WERI-Rb-1 (cell line): ENCODE measurements at regions not wholly inside any gene's neighbourhood (a gene's known extent, or its start where the extent isn't known, plus 50 kb on each side); places are given as distances from the start of the nearest gene placed in this dataset.

Source experiments
- DNase-seq: peaks from one replicate; pipeline ENCODE4 v3.0.0-alpha.2; 2020
- H3K27ac ChIP-seq: fragments of 250-450 bp; sonication (Bioruptor Pico); 2 replicates; pipeline ENCODE4 v1.5.1; 2020; ENCODE audit warnings: mild to moderate bottlenecking, moderate library complexity
- H3K27me3 ChIP-seq: fragments of 250-450 bp; sonication (Bioruptor Pico); 2 replicates; pipeline ENCODE4 v1.5.1; 2021; ENCODE audit warnings: mild to moderate bottlenecking, low read depth, moderate library complexity; ENCODE audit not compliant: insufficient read depth, severe bottlenecking
- H3K36me3 ChIP-seq: fragments of 250-450 bp; sonication (Bioruptor Pico); 2 replicates; pipeline ENCODE4 v1.5.1; 2020; ENCODE audit warnings: mild to moderate bottlenecking, moderate library complexity
- H3K4me3 ChIP-seq: 2 replicates; pipeline ENCODE4 v1.5.1; 2011; ENCODE audit warnings: low read depth, mild to moderate bottlenecking, control low read depth, low read length
- H3K9me3 ChIP-seq: fragments of 250-450 bp; sonication (Bioruptor Pico); 2 replicates; pipeline ENCODE4 v1.5.1; 2021; ENCODE audit warnings: mild to moderate bottlenecking, moderate library complexity; ENCODE audit not compliant: severe bottlenecking
- TF ChIP-seq, protein P1 (sequence below): IDR thresholded peaks from 2 replicates; pipeline ENCODE4 v1.5.1; 2011; ENCODE audit warnings: low read depth, mild to moderate bottlenecking, control low read depth, inconsistent platforms, low read length

DNA sequence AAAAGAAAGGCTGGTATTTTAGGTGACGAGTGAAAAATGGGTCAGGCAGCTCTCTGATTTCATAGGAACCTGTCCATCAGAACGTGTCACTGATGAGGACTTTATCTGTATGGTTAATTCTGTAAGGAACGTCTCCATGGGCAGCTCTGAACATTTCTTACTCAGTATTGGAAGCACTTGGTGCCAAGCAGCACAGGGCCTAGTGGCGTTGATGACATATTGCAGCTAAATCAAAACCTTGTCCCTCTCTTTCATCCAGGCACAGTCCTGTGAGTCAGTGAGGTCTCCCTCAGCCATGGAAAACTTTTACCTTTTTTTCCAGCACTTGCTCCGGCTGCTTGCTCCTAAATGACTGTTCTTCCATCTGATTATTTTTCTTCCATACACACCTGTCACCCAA, 301.9 kb downstream of the DHX15 start:
- DNase-seq = no peak
- Histone ChIP-seq H3K36me3 (no peaks in the 10 kb centered on the region), H3K27ac (no peak overlapping the region), H3K27me3 (no peaks in the 10 kb centered on the region), H3K9me3 (no peaks in the 10 kb centered on the region), H3K4me3 (no peak overlapping the region)
- TF ChIP-seq, protein P1, sequence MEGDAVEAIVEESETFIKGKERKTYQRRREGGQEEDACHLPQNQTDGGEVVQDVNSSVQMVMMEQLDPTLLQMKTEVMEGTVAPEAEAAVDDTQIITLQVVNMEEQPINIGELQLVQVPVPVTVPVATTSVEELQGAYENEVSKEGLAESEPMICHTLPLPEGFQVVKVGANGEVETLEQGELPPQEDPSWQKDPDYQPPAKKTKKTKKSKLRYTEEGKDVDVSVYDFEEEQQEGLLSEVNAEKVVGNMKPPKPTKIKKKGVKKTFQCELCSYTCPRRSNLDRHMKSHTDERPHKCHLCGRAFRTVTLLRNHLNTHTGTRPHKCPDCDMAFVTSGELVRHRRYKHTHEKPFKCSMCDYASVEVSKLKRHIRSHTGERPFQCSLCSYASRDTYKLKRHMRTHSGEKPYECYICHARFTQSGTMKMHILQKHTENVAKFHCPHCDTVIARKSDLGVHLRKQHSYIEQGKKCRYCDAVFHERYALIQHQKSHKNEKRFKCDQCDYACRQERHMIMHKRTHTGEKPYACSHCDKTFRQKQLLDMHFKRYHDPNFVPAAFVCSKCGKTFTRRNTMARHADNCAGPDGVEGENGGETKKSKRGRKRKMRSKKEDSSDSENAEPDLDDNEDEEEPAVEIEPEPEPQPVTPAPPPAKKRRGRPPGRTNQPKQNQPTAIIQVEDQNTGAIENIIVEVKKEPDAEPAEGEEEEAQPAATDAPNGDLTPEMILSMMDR = no peak

DNA sequence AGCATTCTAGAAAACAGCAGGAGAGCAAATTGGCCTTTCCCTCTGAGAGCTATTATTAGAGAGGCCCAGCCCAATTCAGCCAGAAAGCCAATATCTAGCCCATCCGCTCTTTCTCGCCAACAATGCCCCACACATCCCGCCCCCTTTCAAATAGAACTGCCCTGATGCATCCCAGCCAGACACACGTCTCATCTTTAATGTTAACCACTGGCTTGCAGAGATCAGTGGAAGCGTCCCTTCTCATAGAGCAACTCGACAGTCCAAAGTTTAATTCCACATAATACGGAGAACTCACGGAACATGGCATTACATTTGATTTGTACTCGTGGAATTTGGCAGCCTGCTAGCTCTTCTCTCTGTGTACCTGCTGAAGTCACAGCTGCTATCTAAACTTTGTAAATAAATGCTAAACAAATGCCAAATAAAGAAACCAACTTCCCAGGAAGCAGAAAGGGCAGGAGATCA, 304.4 kb downstream of the DHX15 start:
- Histone ChIP-seq H3K27ac (no peak overlapping the region), H3K36me3 (no peaks in the 10 kb centered on the region), H3K9me3 (no peaks in the 10 kb centered on the region), H3K27me3 (no peaks in the 10 kb centered on the region), H3K4me3 (no peak overlapping the region)
- no peak for DNase-seq
- TF ChIP-seq, protein P1 = no peak

DNA sequence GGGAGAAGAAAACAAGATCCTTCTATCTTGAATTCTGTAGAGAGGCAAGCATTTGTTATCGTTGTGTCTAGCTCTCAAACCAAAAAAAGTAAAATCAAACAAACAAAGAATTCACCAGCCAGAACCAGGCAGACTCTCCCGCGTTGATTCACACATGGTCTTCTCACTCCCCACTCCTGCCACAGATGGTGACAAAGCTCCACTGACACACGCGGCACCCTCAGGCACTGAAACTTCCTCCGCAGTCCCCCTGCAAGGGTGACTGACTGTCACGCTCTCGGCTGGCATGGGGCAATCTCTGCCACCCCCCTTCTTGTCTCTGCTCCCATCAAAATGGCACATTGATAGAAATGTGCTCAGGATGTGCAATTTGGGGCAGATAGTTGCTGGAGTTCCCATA, 304.9 kb downstream of the DHX15 start:
- Histone ChIP-seq H3K36me3 (no peaks in the 10 kb centered on the region), H3K9me3 (no peaks in the 10 kb centered on the region), H3K27me3 (no peaks in the 10 kb centered on the region), H3K4me3 (no peak overlapping the region), H3K27ac (no peak overlapping the region)
- TF ChIP-seq, protein P1 = no peak
- no peak for DNase-seq

DNA sequence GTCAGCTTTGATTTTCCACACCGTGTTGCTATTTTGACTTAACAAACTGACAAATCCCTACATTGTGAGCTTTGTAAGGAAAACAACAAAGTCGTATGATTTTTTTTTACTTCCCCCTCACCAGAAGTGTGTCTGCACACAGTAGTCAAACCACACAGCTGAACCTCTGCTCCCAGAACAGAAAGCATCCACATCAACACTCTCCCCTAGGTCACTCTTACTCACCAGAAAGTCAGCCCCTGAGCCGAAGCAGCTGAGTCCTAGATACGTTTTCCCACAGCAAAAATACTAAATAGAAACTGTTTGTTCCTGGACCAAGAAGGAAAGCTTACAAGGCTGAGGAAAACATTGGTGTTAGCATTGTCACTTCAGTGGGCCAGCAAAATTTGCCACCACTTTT, 305.7 kb downstream of the DHX15 start:
- no peaks in the 10 kb centered on the region for H3K9me3 ChIP-seq
- TF ChIP-seq, protein P1 = no peak
- no peaks in the 10 kb centered on the region for H3K27me3 ChIP-seq
- H3K27ac ChIP-seq = no peak overlapping the region
- H3K36me3 ChIP-seq = no peaks in the 10 kb centered on the region
- no peak for DNase-seq
- H3K4me3 ChIP-seq = no peak overlapping the region

DNA sequence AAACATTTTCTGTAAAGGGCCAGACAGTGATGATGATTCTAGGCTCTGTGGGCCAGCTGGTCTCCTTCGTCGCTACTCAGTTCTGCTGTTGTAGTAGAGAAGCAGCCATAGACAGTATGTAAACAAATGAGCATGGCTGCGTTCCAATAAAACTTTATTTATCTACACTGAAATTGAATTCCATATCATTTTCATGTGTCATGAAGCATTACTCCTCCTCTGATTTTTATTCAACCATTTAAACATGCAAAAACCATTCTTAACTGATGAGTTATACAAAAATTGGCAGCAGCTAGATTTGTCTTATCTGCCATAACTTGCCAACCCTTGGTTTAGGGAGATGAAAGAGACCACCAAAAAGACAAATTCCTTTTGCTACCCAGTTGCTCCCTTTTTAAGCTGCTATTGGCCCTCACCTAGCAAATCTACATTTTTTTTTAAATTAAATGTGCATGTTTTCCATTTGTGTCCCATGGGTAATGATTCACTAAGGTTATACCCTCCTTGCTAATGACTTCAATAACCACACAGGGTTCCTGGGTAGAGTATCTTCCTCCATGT, 309.9 kb downstream of the DHX15 start:
- no peak for DNase-seq
- Histone ChIP-seq H3K27ac (no peak overlapping the region), H3K4me3 (no peak overlapping the region), H3K27me3 (no peaks in the 10 kb centered on the region), H3K36me3 (no peaks in the 10 kb centered on the region), H3K9me3 (no peaks in the 10 kb centered on the region)
- TF ChIP-seq, protein P1 = no peak

DNA sequence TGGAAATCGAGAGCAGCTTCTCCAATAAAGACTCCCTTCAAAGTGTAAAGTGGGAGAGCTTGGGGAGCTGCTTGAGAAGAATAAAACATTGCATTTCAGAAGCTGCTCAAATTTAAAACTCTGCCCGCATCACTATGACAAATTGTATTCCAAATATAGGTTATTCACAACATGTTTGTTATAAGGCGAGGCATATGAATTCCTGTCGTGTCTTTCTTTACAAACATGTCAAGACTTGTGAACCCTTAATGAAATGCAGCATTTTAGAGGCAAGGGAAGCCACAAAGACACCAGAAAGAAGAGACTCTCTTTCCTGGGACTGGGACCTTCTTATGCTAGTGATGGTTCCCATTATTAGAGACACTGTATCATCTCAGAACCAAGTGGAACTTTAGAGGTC, 311.2 kb downstream of the DHX15 start:
- no peak for DNase-seq
- TF ChIP-seq, protein P1 = no peak
- Histone ChIP-seq H3K9me3 (no peaks in the 10 kb centered on the region), H3K27ac (no peak overlapping the region), H3K36me3 (no peaks in the 10 kb centered on the region), H3K27me3 (no peaks in the 10 kb centered on the region), H3K4me3 (no peak overlapping the region)
